Esophagus squamous epithelium (tissue), 4 donors: ENCODE measurements at regions not wholly inside any gene's neighbourhood (a gene's known extent, or its start where the extent isn't known, plus 50 kb on each side); places are given as distances from the start of the nearest gene placed in this dataset.

ENCODE experiments used
- POLR2A ChIP-seq, 4 donors: fragments of 450-650 bp; IDR thresholded peaks; one replicate each; pipeline ENCODE4 v1.6.1; 2017; ENCODE audit warnings: antibody characterized with exemption in 4 of 4, mild to moderate bottlenecking in 4 of 4, moderate library complexity in 3 of 4
- TF ChIP-seq, protein P1 (sequence below), 6 experiments: fragments of 450-650 bp in 4 of 6; fragments of 200-600 bp in 2 of 6; sonication (generic) in 2 of 6; IDR thresholded peaks; one replicate each; pipeline ENCODE4 v1.5.1; 2016 to 2019; ENCODE audit warnings: antibody characterized with exemption in 6 of 6, mild to moderate bottlenecking in 4 of 6, moderate library complexity in 4 of 6

DNA sequence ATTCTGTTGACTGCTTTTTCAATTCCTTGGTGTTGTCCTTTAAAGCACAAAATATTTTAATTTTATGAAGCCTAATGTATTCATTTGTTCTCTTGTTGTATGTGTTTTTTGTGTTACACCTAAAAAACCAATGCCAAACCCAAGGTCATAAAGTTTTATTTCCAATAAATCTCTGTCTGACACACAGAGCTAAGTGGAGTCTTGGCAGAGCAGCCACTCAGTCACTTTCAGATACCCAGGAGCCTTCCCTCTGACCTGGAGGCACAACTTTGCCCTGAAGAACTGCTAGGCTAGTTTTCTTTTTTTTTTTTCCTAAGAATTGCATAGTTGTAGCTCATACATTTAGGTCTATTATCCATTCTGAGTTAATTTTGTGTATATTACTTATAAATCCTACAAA lies 71.2 kb upstream of the BCL9 start:
- TF ChIP-seq, protein P1, sequence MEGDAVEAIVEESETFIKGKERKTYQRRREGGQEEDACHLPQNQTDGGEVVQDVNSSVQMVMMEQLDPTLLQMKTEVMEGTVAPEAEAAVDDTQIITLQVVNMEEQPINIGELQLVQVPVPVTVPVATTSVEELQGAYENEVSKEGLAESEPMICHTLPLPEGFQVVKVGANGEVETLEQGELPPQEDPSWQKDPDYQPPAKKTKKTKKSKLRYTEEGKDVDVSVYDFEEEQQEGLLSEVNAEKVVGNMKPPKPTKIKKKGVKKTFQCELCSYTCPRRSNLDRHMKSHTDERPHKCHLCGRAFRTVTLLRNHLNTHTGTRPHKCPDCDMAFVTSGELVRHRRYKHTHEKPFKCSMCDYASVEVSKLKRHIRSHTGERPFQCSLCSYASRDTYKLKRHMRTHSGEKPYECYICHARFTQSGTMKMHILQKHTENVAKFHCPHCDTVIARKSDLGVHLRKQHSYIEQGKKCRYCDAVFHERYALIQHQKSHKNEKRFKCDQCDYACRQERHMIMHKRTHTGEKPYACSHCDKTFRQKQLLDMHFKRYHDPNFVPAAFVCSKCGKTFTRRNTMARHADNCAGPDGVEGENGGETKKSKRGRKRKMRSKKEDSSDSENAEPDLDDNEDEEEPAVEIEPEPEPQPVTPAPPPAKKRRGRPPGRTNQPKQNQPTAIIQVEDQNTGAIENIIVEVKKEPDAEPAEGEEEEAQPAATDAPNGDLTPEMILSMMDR (IDR thresholded peaks at IDR 0.05): no peak
- TF ChIP-seq POLR2A (IDR thresholded peaks at IDR 0.05): no peak
